ENCODE measurements at regions not wholly inside any gene's neighbourhood (a gene's known extent, or its start where the extent isn't known, plus 50 kb on each side); places are given as distances from the start of the nearest gene placed in this dataset.

- WGBS (ENCODE audit: insufficient coverage, insufficient replicate concordance, low lambda C conversion rate, missing lambda C conversion rate), result 9% methylated on average over 15 of the region's 15 CpGs
- RAD21 ChIA-PET (ENCODE audit: unreplicated experiment), result interaction anchor here (0.6 to 1.0 kb wide), 6 partner anchors 9 to 377 kb away, joined by 3 to 4 read pairs (median 3); partner anchors contain the start of gene ENOX2
- Histone ChIP-seq H3K79me2 (ENCODE audit: control insufficient read depth, insufficient read depth, low read length) (no peaks in the 10 kb centered on the region), H4K20me1 (ENCODE audit: control insufficient read depth, insufficient read depth) (no peaks in the 10 kb centered on the region), H2AFZ (ENCODE audit: control insufficient read depth, low read depth, low read length) (no peak overlapping the region), H3K4me2 (ENCODE audit: control insufficient read depth, insufficient read depth) (no peak overlapping the region), H3K9me3 (replicated peaks; ENCODE audit: control insufficient read depth, insufficient read depth, low read length) (no peaks in the 10 kb centered on the region), H3K27ac (ENCODE audit: control insufficient read depth, insufficient read depth) (no peak overlapping the region), H3K4me3 (no peak overlapping the region), H3K9ac (ENCODE audit: control insufficient read depth, insufficient read depth, low read length) (no peak overlapping the region), H3K4me1 (ENCODE audit: control insufficient read depth, insufficient read depth, low read length) (no peaks in the 10 kb centered on the region), H3K27me3 (replicated peaks in 1 of 2; ENCODE audit: control insufficient read depth in 2 of 2, insufficient read depth in 2 of 2, low read length in 1 of 2) (no peaks in the 10 kb centered on the region; a peak in 1 of 4 replicates), H3K36me3 (ENCODE audit: control insufficient read depth in 2 of 2, insufficient read depth in 2 of 2, low read length in 1 of 2) (no peaks in the 10 kb centered on the region)
- in situ Hi-C loops (cut with MboI) (loop anchor here (5.0 kb wide), 1 partner anchor 377 kb away; no protein-coding TSS in a partner anchor), intact Hi-C loops (cut with micrococcal nuclease; ENCODE audit: unreplicated experiment) (loop anchor here (1.0 to 10.0 kb wide), 2 partner anchors 205 to 377 kb away; partner anchors contain the start of gene SLC25A14)
- POLR2A ChIA-PET, result no interaction called here
- DNase-seq (ENCODE audit: low read depth, low spot score), result no peak
- CTCF ChIA-PET, result interaction anchor here (0.6 to 3.4 kb wide), 16 partner anchors 11 to 1506 kb away, joined by 3 to 25 read pairs (median 4); no protein-coding TSS in a partner anchor
- peak; percentile 85 for ATAC-seq
- TF ChIP-seq SREBF1 (IDR thresholded peaks at IDR 0.05; ENCODE audit: low read length), result no peak
- TF ChIP-seq CTCF (IDR thresholded peaks at IDR 0.05 in 2 of 3, conservative IDR thresholded peaks at IDR 0.05 in 1 of 3; ENCODE audit: control insufficient read depth in 2 of 3, extremely low read depth in 1 of 3, insufficient read depth in 1 of 3, low read depth in 3 of 3, low read length in 3 of 3), result peak; percentile 74 to 77 (median 75)
- TF ChIP-seq SMC3 (IDR thresholded peaks at IDR 0.05; ENCODE audit: borderline replicate concordance, low read length), result peak; percentile 71
- TF ChIP-seq RAD21 (IDR thresholded peaks at IDR 0.05; ENCODE audit: insufficient read depth, low read depth, low read length), result peak; percentile 67
- SMC1A ChIA-PET (ENCODE audit: uncharacterized antibody, unreplicated experiment), result interaction anchor here (0.6 to 4.9 kb wide), 5 partner anchors 10 to 677 kb away, joined by 3 to 47 read pairs (median 4); no protein-coding TSS in a partner anchor
- FAIRE-seq, result no peak
- BruUV-seq (replicated peaks), result no TSS peak
Observed at GRCh38 chrX:130539721-130540321, 138.0 kb downstream of the RBMX2 start.
